ENCODE measurements at regions not wholly inside any gene's neighbourhood (a gene's known extent, or its start where the extent isn't known, plus 50 kb on each side); places are given as distances from the start of the nearest gene placed in this dataset.

DNA sequence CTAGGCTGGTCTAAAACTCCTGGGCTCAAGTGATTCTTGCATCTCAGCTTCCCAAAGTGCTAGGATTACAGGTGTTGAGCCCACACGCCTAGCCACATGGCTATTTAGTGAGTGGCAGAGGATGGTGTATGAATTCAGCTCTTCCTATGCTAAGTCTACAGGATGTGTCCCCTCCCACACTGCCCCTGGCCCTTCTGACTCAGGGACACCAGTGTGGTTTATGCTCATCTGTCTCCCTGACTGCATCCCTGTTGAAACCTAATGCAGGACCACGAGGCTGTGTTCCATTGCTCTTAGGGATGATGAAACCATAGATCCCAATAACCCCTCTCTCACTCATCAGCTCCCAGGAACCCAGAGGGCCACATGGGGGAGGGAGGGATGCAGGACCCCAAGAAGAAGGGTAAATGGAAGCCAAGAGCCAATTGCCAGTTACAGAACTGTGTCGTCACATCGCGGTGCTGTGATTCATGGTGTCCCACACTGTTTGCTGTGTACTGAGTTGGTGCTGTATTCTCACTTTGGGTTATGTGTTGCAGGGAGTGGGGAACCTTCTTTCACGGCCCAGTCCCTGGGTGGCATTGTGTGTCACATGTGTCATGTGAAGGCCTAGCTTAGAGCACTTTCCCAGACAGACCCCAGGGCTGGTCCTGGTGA, 102.9 kb upstream of the HAAO start:
- dilution Hi-C loops (cut with MboI; ENCODE audit: extremely low pct_ligation_motif_present, low sequenced_read_pairs), result no loop called here
- no peak overlapping the region for H3K27ac ChIP-seq (ENCODE audit: insufficient read depth, low read depth, low read length)
- H3K4me1 ChIP-seq (ENCODE audit: control insufficient read depth, extremely low read depth, insufficient read depth, low read length), result peaks cover 3% of the 10 kb centered on the region
- DNase-seq (ENCODE audit: low read depth, low spot score) (no peak), FAIRE-seq (no peak)
- no peak overlapping the region for H2AFZ ChIP-seq (ENCODE audit: low read depth, low read length)
- no peak overlapping the region for H3K9ac ChIP-seq (replicated peaks; ENCODE audit: extremely low read depth, insufficient read depth, low read length)
- H3K27me3 ChIP-seq (ENCODE audit: control insufficient read depth in 2 of 2, insufficient read depth in 2 of 2, low read length in 2 of 2), result no peaks in the 10 kb centered on the region
- H3K9me3 ChIP-seq (replicated peaks; ENCODE audit: control insufficient read depth, insufficient read depth, low read length), result no peaks in the 10 kb centered on the region
- H3K79me2 ChIP-seq (ENCODE audit: control insufficient read depth, insufficient read depth, low read length), result no peaks in the 10 kb centered on the region
- intact Hi-C loops (cut with micrococcal nuclease), result no loop called here
- H3K4me3 ChIP-seq (replicated peaks in 1 of 3; ENCODE audit: insufficient read depth in 1 of 3, low read depth in 1 of 3, low read length in 3 of 3), result no peak overlapping the region
- CTCF ChIA-PET, result no interaction called here
- H3K36me3 ChIP-seq (ENCODE audit: control insufficient read depth in 2 of 2, extremely low read depth in 1 of 2, insufficient read depth in 2 of 2, low read length in 2 of 2), result no peaks in the 10 kb centered on the region
- TF ChIP-seq FOS (IDR thresholded peaks at IDR 0.05; ENCODE audit: borderline replicate concordance, insufficient read depth, low read length), result no peak
- no peak for TF ChIP-seq GATA2 (IDR thresholded peaks at IDR 0.05; ENCODE audit: insufficient read depth, insufficient read length, low read depth, low read length)
- TF ChIP-seq, protein P1, sequence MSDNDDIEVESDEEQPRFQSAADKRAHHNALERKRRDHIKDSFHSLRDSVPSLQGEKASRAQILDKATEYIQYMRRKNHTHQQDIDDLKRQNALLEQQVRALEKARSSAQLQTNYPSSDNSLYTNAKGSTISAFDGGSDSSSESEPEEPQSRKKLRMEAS (IDR thresholded peaks at IDR 0.05; ENCODE audit: insufficient read depth, insufficient read length), result no peak
- TF ChIP-seq POLR2A (IDR thresholded peaks at IDR 0.05; ENCODE audit: low read depth, low read length), result no peak
- TF ChIP-seq EZH2 (IDR thresholded peaks at IDR 0.05; ENCODE audit: borderline replicate concordance, low read depth, low read length, severe bottlenecking), result no peak
- TF ChIP-seq POLR2AphosphoS5 (IDR thresholded peaks at IDR 0.05; ENCODE audit: insufficient read depth, low read depth, low read length), result no peak
- no peaks in the 10 kb centered on the region for H4K20me1 ChIP-seq (replicated peaks; ENCODE audit: control insufficient read depth, extremely low read depth, insufficient read depth, low read length)
- no TSS peak for BruUV-seq (replicated peaks)
- H3K4me2 ChIP-seq (ENCODE audit: insufficient read depth, low read length), result no peak overlapping the region
- POLR2A ChIA-PET, result no interaction called here
- no peaks in the 10 kb centered on the region for H3K9me1 ChIP-seq (replicated peaks; ENCODE audit: control insufficient read depth, extremely low read depth, insufficient read depth, low read length)

DNA sequence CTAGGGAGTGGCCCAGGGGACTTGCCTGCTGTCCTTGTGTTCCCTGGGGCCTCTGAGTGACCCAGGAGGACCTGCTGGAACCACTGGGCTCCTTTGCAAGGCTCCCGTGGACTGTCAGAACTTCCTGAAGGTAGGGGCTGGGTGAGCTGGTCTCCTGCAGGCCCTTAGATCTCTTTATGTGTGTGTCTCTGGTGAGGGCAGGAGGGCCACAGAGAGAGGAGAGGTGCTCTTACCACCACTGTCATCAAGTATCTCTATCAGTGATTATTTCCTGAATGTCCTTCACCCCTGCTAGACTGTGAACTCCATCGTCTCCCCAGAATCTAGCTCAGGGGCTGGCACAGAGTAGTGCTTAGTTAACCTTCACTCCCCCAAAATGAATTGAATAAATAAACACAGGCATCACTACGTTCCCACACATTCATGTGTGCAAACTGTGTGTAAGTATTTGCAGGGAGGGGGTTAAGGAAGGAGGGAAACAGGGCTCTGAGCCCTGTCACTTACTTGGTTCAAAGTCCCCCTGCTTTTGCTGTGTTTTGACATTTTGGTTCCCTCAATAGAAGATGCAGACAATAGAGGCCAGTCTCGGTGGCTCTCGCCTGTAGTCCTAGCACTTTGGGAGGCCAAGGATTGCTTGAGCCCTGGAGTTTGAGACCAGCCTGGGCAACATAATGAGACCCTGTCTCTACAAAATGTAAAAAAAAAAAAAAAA, 100.8 kb upstream of the HAAO start:
- H3K4me2 ChIP-seq (ENCODE audit: insufficient read depth, low read length), result no peak overlapping the region
- H3K27ac ChIP-seq (ENCODE audit: insufficient read depth, low read depth, low read length), result no peak overlapping the region
- no peaks in the 10 kb centered on the region for H3K79me2 ChIP-seq (ENCODE audit: control insufficient read depth, insufficient read depth, low read length)
- H4K20me1 ChIP-seq (replicated peaks; ENCODE audit: control insufficient read depth, extremely low read depth, insufficient read depth, low read length), result no peaks in the 10 kb centered on the region
- TF ChIP-seq, protein P1 (IDR thresholded peaks at IDR 0.05; ENCODE audit: insufficient read depth, insufficient read length), result no peak
- TF ChIP-seq GATA2 (IDR thresholded peaks at IDR 0.05; ENCODE audit: insufficient read depth, insufficient read length, low read depth, low read length), result no peak
- TF ChIP-seq POLR2A (IDR thresholded peaks at IDR 0.05; ENCODE audit: low read depth, low read length), result no peak
- TF ChIP-seq, protein P2, sequence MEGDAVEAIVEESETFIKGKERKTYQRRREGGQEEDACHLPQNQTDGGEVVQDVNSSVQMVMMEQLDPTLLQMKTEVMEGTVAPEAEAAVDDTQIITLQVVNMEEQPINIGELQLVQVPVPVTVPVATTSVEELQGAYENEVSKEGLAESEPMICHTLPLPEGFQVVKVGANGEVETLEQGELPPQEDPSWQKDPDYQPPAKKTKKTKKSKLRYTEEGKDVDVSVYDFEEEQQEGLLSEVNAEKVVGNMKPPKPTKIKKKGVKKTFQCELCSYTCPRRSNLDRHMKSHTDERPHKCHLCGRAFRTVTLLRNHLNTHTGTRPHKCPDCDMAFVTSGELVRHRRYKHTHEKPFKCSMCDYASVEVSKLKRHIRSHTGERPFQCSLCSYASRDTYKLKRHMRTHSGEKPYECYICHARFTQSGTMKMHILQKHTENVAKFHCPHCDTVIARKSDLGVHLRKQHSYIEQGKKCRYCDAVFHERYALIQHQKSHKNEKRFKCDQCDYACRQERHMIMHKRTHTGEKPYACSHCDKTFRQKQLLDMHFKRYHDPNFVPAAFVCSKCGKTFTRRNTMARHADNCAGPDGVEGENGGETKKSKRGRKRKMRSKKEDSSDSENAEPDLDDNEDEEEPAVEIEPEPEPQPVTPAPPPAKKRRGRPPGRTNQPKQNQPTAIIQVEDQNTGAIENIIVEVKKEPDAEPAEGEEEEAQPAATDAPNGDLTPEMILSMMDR (IDR thresholded peaks at IDR 0.05; ENCODE audit: extremely low read depth in 1 of 2, insufficient read depth in 1 of 2, low read depth in 1 of 2, low read length in 2 of 2), result no peak
- TF ChIP-seq EZH2 (IDR thresholded peaks at IDR 0.05; ENCODE audit: borderline replicate concordance, low read depth, low read length, severe bottlenecking), result no peak
- no peak for TF ChIP-seq FOS (IDR thresholded peaks at IDR 0.05; ENCODE audit: borderline replicate concordance, insufficient read depth, low read length)
- TF ChIP-seq POLR2AphosphoS5 (IDR thresholded peaks at IDR 0.05; ENCODE audit: insufficient read depth, low read depth, low read length), result no peak
- no TSS peak for BruUV-seq (replicated peaks)
- H3K9me3 ChIP-seq (replicated peaks; ENCODE audit: control insufficient read depth, insufficient read depth, low read length), result no peaks in the 10 kb centered on the region
- H3K4me3 ChIP-seq (replicated peaks in 1 of 3; ENCODE audit: insufficient read depth in 1 of 3, low read depth in 1 of 3, low read length in 3 of 3), result no peak overlapping the region
- FAIRE-seq (no peak), DNase-seq (ENCODE audit: low read depth, low spot score) (no peak)
- no peaks in the 10 kb centered on the region for H3K9me1 ChIP-seq (replicated peaks; ENCODE audit: control insufficient read depth, extremely low read depth, insufficient read depth, low read length)
- no peak overlapping the region for H2AFZ ChIP-seq (ENCODE audit: low read depth, low read length)
- intact Hi-C loops (cut with micrococcal nuclease) (no loop called here), dilution Hi-C loops (cut with MboI; ENCODE audit: extremely low pct_ligation_motif_present, low sequenced_read_pairs) (no loop called here)
- no peaks in the 10 kb centered on the region for H3K36me3 ChIP-seq (ENCODE audit: control insufficient read depth in 2 of 2, extremely low read depth in 1 of 2, insufficient read depth in 2 of 2, low read length in 2 of 2)
- ChIA-PET POLR2A (no interaction called here), CTCF (interaction anchor here (1.5 kb wide), 1 partner anchor 9 kb away, joined by 4 read pairs; no protein-coding TSS in a partner anchor)
- H3K9ac ChIP-seq (replicated peaks; ENCODE audit: extremely low read depth, insufficient read depth, low read length), result no peak overlapping the region
- no peaks in the 10 kb centered on the region for H3K27me3 ChIP-seq (ENCODE audit: control insufficient read depth in 2 of 2, insufficient read depth in 2 of 2, low read length in 2 of 2)
- H3K4me1 ChIP-seq (ENCODE audit: control insufficient read depth, extremely low read depth, insufficient read depth, low read length), result peaks cover 3% of the 10 kb centered on the region

Data from endothelial cell of umbilical vein (primary cell).